ENCODE measurements at regions not wholly inside any gene's neighbourhood (a gene's known extent, or its start where the extent isn't known, plus 50 kb on each side); places are given as distances from the start of the nearest gene placed in this dataset.

DNA sequence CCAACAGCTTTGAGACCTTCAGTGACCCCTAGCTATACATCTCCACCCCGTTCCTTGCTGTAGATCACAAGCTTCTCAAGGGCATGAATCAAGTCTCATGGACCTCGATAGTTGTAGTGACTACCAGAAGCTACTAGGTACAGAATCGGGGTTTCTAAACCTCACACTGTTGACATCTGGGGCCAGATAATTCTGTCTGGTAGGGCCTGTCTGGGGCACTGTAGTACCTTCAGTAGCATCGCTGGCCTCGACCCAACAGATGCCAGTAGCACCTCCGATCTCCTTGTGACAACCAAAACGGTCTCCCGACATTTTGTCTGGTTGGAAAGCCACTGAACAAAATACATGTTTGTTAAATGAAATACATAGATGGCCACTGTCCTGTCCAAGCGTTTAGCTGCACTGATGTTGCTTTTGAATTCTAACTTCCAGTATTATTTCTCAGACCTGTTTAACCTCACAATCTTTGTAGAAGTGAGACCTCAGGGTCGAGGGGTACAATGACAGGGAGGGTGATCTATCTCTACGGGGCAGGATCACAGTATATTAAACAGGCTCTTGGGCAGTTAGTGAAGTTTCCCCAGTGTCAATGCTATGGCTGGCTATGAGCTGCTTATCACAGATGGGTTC lies 262.5 kb upstream of the IGF1R start:
- TF ChIP-seq, protein P1, sequence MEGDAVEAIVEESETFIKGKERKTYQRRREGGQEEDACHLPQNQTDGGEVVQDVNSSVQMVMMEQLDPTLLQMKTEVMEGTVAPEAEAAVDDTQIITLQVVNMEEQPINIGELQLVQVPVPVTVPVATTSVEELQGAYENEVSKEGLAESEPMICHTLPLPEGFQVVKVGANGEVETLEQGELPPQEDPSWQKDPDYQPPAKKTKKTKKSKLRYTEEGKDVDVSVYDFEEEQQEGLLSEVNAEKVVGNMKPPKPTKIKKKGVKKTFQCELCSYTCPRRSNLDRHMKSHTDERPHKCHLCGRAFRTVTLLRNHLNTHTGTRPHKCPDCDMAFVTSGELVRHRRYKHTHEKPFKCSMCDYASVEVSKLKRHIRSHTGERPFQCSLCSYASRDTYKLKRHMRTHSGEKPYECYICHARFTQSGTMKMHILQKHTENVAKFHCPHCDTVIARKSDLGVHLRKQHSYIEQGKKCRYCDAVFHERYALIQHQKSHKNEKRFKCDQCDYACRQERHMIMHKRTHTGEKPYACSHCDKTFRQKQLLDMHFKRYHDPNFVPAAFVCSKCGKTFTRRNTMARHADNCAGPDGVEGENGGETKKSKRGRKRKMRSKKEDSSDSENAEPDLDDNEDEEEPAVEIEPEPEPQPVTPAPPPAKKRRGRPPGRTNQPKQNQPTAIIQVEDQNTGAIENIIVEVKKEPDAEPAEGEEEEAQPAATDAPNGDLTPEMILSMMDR (conservative IDR thresholded peaks at IDR 0.05; ENCODE audit: low read depth, low read length), result no peak
- H3K4me3 ChIP-seq (ENCODE audit: low read length), result no peak overlapping the region
- no peak for DNase-seq (ENCODE audit: low read depth)

DNA sequence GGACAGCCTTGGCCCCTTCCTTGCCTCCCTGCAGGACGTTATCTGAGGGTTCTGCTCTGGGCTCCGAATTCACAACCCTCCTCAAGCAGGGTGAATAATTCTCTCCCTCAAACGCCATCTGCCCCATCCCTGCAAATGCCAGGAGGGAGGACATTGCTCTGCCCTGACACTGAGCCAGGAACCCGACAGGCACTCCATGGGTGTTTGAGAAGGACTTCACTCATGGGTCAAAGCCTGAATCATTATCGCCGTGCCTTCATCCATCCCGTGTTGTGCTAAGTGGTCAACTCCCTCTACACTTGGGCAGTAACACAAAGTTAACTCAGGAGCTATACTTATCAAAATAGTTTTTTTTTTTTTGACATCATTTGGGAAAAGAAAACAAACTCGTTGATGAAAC lies 261.8 kb upstream of the IGF1R start:
- H3K4me3 ChIP-seq (ENCODE audit: low read length), result no peak overlapping the region
- TF ChIP-seq, protein P1 (conservative IDR thresholded peaks at IDR 0.05; ENCODE audit: low read depth, low read length), result no peak
- no peak for DNase-seq (ENCODE audit: low read depth)

DNA sequence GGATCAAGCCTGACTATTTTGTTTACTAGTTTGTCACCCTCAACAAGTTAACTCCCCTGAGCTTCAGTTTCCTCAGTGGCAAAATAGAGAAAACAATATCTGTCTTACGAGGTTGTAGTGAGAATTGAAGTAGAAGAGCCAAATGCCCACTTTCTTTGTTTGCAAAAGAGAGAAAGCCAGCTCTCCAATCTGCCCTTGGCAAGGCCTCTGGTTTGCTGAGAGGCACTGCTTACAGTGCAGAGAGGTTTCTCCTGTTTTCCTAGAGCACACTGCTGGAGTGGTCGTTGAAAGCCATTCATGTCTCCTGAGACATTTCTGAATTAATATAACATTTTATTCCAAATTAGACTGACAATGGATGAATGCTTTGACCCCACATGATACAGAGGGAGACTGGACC lies 260.5 kb upstream of the IGF1R start:
- no peak for DNase-seq (ENCODE audit: low read depth)
- H3K4me3 ChIP-seq (ENCODE audit: low read length), result no peak overlapping the region
- TF ChIP-seq, protein P1 (conservative IDR thresholded peaks at IDR 0.05; ENCODE audit: low read depth, low read length), result no peak

DNA sequence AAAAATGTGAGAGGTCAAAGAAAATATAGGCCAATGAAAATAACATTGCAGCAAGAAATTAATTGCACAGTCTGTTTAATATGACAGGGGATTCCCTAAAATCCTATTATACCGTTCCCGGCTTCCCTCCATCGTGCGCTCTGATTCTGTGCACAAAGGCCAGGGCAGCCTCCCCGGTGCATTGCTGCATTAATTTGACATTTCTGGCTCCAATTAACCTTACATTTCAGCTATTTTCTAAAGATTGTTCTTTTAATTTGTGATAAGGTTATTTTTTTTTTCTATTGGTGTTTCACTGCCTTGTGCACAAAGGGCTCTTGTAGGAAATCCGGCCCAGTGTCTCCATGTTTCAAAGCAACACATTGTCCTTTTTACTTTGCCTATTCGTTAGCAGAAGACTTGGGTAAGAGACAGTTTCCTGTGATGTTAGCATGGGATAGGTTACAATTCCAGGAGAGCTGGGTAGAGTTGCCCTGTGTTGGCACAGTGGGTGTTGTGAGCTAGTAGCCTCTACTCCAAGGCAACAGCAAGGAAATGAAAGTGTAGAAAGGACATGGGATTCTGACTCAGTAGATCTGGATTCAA lies 257.3 kb upstream of the IGF1R start:
- no peak for DNase-seq (ENCODE audit: low read depth)
- no peak overlapping the region for H3K4me3 ChIP-seq (ENCODE audit: low read length)
- TF ChIP-seq, protein P1 (conservative IDR thresholded peaks at IDR 0.05; ENCODE audit: low read depth, low read length), result no peak

DNA sequence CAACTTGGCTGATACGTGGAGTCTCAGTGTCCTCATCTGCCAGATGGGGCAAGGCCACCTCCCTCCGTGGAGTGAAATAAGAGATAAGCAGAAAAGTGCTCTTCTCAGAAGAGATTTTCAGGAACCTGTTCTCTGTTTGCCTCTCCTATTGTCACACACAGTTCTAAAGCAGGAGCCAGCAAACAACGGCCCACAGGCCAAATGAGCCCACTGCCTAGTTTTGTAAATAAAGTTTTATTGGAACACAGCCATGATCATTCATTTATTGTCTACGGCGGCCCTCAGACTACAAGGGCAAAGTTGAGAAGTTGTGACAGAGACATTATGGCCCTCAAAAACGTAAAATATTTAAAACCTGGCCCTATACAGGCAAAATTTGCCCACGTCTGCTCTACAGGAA lies 256.8 kb upstream of the IGF1R start:
- TF ChIP-seq, protein P1 (conservative IDR thresholded peaks at IDR 0.05; ENCODE audit: low read depth, low read length), result no peak
- DNase-seq (ENCODE audit: low read depth), result no peak
- H3K4me3 ChIP-seq (ENCODE audit: low read length), result no peak overlapping the region

DNA sequence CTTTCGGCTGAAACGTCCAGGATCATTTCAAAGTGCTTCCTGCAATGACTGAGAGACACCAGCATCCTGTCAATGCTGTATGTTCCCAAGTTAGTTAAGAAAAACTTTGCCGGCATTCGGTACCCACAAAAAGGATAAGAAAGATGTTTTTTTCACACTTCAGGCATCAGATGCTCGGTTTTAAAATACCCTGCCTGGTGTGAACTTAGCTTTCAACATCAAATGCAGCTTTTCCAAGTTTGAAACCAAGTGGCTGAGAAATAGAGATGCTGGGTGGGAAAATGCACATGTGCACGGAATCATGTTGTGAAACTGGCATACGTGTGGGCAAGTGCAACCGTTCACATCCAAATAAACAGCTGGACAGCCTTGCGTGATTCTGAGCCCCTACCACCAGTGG lies 254.9 kb upstream of the IGF1R start:
- DNase-seq (ENCODE audit: low read depth), result no peak
- H3K4me3 ChIP-seq (ENCODE audit: low read length), result no peak overlapping the region
- TF ChIP-seq, protein P1 (conservative IDR thresholded peaks at IDR 0.05; ENCODE audit: low read depth, low read length), result no peak

DNA sequence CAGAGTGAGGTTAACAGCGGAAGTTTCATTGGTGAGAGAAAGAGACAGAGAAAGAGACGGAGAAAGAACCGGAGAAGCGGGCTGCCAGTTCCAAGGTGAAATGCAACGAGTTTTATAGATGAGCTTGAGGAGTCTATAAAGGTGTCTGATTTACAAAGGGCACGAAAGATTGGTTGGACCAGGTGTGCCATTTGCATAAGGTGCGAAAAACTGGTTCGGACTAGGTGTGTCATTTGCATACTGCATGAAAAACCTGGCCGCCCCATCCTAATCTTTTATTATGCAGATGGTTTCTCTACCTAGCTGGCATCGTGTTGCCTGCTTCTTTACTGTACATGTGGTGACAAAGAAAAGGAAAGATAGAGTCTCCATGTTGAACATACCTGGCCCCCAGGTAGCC lies 253.8 kb upstream of the IGF1R start:
- no peak overlapping the region for H3K4me3 ChIP-seq (ENCODE audit: low read length)
- DNase-seq (ENCODE audit: low read depth), result no peak
- TF ChIP-seq, protein P1 (conservative IDR thresholded peaks at IDR 0.05; ENCODE audit: low read depth, low read length), result no peak

Data from retinal pigment epithelial cell (primary cell).